CD14-positive monocyte (primary cell): ENCODE measurements at regions not wholly inside any gene's neighbourhood (a gene's known extent, or its start where the extent isn't known, plus 50 kb on each side); places are given as distances from the start of the nearest gene placed in this dataset.

Experiments used
- DNase-seq, 3 donors: peaks; one replicate each; pipeline ENCODE4 v3.0.0-alpha.2; 2011 to 2022
- H2AFZ ChIP-seq: 2 replicates; pipeline ENCODE4 v1.6.0; 2012; ENCODE audit warnings: mild to moderate bottlenecking, low read depth, low read length, inconsistent platforms; ENCODE audit not compliant: insufficient read depth, poor library complexity, severe bottlenecking
- H3K27ac ChIP-seq, 2 donors: 1 replicate in 1 of 2; 2 replicates in 1 of 2; pipeline ENCODE4 v1.5.1; 2012 to 2013; ENCODE audit warnings: low read length in 2 of 2, control low read depth in 1 of 2, inconsistent platforms in 1 of 2, low read depth in 1 of 2, mild to moderate bottlenecking in 1 of 2
- H3K27me3 ChIP-seq, 2 donors: one replicate each; pipeline versions ENCODE4 v1.6.0 to v1.6.1; 2011 to 2013; ENCODE audit warnings: low read length in 2 of 2; ENCODE audit not compliant: control insufficient read depth in 2 of 2, insufficient read depth in 2 of 2
- H3K36me3 ChIP-seq, 2 donors: replicated peaks in 1 of 2; 1 replicate in 1 of 2; 2 replicates in 1 of 2; pipeline versions ENCODE4 v1.5.1 to v1.6.1; 2012 to 2013; ENCODE audit warnings: low read length in 2 of 2, control low read depth in 1 of 2, inconsistent platforms in 1 of 2, mild to moderate bottlenecking in 1 of 2; ENCODE audit not compliant: insufficient read depth in 2 of 2, control insufficient read depth in 1 of 2
- H3K4me1 ChIP-seq, 2 donors: 1 replicate in 1 of 2; 2 replicates in 1 of 2; pipeline versions ENCODE4 v1.5.1 to v1.6.1; 2012 to 2013; ENCODE audit warnings: low read length in 2 of 2, control low read depth in 1 of 2, inconsistent platforms in 1 of 2, mild to moderate bottlenecking in 1 of 2, moderate library complexity in 1 of 2; ENCODE audit not compliant: insufficient read depth in 2 of 2, control insufficient read depth in 1 of 2
- H3K4me2 ChIP-seq: replicated peaks from 2 replicates; pipeline ENCODE3; 2012; ENCODE audit warnings: low read length, moderate library complexity, mild to moderate bottlenecking; ENCODE audit not compliant: poor library complexity, severe bottlenecking; ENCODE audit errors: extremely low read depth
- H3K4me3 ChIP-seq, 3 experiments: fragments of 200-600 bp in 1 of 3; sonication (generic) in 1 of 3; replicated peaks in 1 of 3; 1 replicate in 2 of 3; 2 replicates in 1 of 3; pipeline ENCODE4 v1.5.1; 2011 to 2013; ENCODE audit warnings: low read length in 3 of 3, mild to moderate bottlenecking in 3 of 3, control low read depth in 2 of 3, low read depth in 2 of 3, inconsistent platforms in 1 of 3, moderate library complexity in 1 of 3
- H3K79me2 ChIP-seq: 2 replicates; pipeline ENCODE4 v1.6.0; 2012; ENCODE audit warnings: mild to moderate bottlenecking, control low read depth, inconsistent platforms, low read length, moderate library complexity; ENCODE audit not compliant: insufficient read depth
- H3K9ac ChIP-seq: 2 replicates; pipeline ENCODE4 v1.6.0; 2017; ENCODE audit warnings: low read length, mild to moderate bottlenecking; ENCODE audit not compliant: insufficient read depth, poor library complexity, severe bottlenecking
- H3K9me3 ChIP-seq, 2 donors: replicated peaks in 1 of 2; 1 replicate in 1 of 2; 2 replicates in 1 of 2; pipeline versions ENCODE4 v1.5.1 to v1.6.1; 2012 to 2013; ENCODE audit warnings: low read length in 2 of 2, control low read depth in 1 of 2; ENCODE audit not compliant: control insufficient read depth in 1 of 2, insufficient read depth in 1 of 2
- H4K20me1 ChIP-seq: 2 replicates; pipeline ENCODE4 v1.6.0; 2012; ENCODE audit warnings: mild to moderate bottlenecking, low read length, control low read depth, moderate library complexity; ENCODE audit not compliant: insufficient read depth
- H3K27ac Mint-ChIP-seq, 7 donors: one replicate each; pipeline ENCODE4 v1.8.0; 2020; ENCODE audit warnings: mild to moderate bottlenecking in 7 of 7, mixed read lengths in 7 of 7, moderate library complexity in 6 of 7, inconsistent platforms in 2 of 7
- H3K27me3 Mint-ChIP-seq, 3 donors: one replicate each; pipeline ENCODE4 v1.8.0; 2021 to 2022; ENCODE audit warnings: low read depth in 3 of 3, mild to moderate bottlenecking in 3 of 3, mixed read lengths in 3 of 3, moderate library complexity in 3 of 3, inconsistent platforms in 1 of 3
- H3K36me3 Mint-ChIP-seq, 2 donors: one replicate each; pipeline ENCODE4 v1.8.0; 2020; ENCODE audit warnings: mixed read lengths in 2 of 2, inconsistent platforms in 1 of 2, mild to moderate bottlenecking in 1 of 2
- H3K4me1 Mint-ChIP-seq: one replicate; pipeline ENCODE4 v1.8.0; 2020; ENCODE audit warnings: mild to moderate bottlenecking, mixed read lengths
- H3K4me3 Mint-ChIP-seq, 2 donors: one replicate each; pipeline ENCODE4 v1.8.0; 2020; ENCODE audit warnings: mild to moderate bottlenecking in 2 of 2, mixed read lengths in 2 of 2, moderate library complexity in 1 of 2
- H3K9me3 Mint-ChIP-seq, 7 donors: one replicate each; pipeline ENCODE4 v1.8.0; 2020 to 2022; ENCODE audit warnings: mixed read lengths in 7 of 7, mild to moderate bottlenecking in 6 of 7, moderate library complexity in 6 of 7, inconsistent platforms in 2 of 7
- WGBS: methylation state at CpG from one replicate; pipeline ENCODE4 v1.1.5; 2013; ENCODE audit warnings: missing lambda C conversion rate; ENCODE audit not compliant: insufficient coverage; 5-methylcytosine and 5-hydroxymethylcytosine counted together
- intact Hi-C, 2 donors: fragments of 100-400 bp; cut with micrococcal nuclease; formaldehyde crosslinking; loops; one replicate each; pipeline versions ENCODE4 v1.15.0 to v1.15.1; 2023
- TF ChIP-seq, protein P1 (sequence below): fragments of 200-600 bp; IDR thresholded peaks from one replicate; pipeline ENCODE4 v1.8.0; 2022; ENCODE audit warnings: antibody characterized with exemption, mild to moderate bottlenecking

DNA sequence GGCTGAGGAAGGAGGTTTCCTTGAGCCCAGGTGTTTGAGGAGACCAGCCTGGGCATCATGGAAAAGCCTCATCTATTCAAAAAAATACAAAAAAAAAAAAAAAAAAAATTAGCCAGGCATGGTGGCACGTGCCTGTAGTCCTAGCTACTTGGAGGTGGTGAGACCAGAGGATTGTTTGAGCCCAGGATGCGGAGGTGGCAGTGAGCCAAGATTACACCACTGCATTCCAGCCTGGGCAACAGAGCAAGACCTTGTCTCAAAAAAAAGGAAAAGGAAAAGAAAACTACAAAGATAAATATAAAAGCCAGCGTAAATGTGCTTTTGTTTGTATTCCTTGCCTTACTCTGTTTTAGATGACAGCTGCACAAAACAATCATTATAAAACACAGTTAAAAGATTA is 2249.2 kb upstream of the C9orf72 start:
- TF ChIP-seq, protein P1, sequence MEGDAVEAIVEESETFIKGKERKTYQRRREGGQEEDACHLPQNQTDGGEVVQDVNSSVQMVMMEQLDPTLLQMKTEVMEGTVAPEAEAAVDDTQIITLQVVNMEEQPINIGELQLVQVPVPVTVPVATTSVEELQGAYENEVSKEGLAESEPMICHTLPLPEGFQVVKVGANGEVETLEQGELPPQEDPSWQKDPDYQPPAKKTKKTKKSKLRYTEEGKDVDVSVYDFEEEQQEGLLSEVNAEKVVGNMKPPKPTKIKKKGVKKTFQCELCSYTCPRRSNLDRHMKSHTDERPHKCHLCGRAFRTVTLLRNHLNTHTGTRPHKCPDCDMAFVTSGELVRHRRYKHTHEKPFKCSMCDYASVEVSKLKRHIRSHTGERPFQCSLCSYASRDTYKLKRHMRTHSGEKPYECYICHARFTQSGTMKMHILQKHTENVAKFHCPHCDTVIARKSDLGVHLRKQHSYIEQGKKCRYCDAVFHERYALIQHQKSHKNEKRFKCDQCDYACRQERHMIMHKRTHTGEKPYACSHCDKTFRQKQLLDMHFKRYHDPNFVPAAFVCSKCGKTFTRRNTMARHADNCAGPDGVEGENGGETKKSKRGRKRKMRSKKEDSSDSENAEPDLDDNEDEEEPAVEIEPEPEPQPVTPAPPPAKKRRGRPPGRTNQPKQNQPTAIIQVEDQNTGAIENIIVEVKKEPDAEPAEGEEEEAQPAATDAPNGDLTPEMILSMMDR, result no peak
- Histone ChIP-seq H3K4me2 (no peak overlapping the region), H3K79me2 (no peaks in the 10 kb centered on the region), H3K27ac (no peak overlapping the region), H4K20me1 (no peaks in the 10 kb centered on the region), H3K36me3 (no peaks in the 10 kb centered on the region), H3K27me3 (no peaks in the 10 kb centered on the region), H3K4me1 (no peaks in the 10 kb centered on the region), H3K9ac (no peak overlapping the region), H3K9me3 (peaks cover 4 to 6% of the 10 kb centered on the region in 2 donors), H2AFZ (no peak overlapping the region), H3K4me3 (no peak overlapping the region)
- Mint-ChIP-seq H3K4me3 (no peak overlapping the region), H3K27me3 (no peaks in the 10 kb centered on the region), H3K9me3 (peaks cover 2 to 15% (median 8%) of the 10 kb centered on the region in 7 donors), H3K36me3 (no peaks in the 10 kb centered on the region), H3K27ac (no peak overlapping the region), H3K4me1 (no peaks in the 10 kb centered on the region)
- WGBS, result no CpG with 5 or more reads among the region's 3 CpGs
- intact Hi-C loops, result no loop called here
- DNase-seq, result no peak

- Histone ChIP-seq H3K27ac (no peak overlapping the region), H4K20me1 (no peaks in the 10 kb centered on the region), H3K36me3 (no peaks in the 10 kb centered on the region), H2AFZ (no peak overlapping the region), H3K9me3 (peaks cover 0 to 8% of the 10 kb centered on the region in 2 donors), H3K79me2 (no peaks in the 10 kb centered on the region), H3K9ac (no peak overlapping the region), H3K4me3 (no peak overlapping the region), H3K4me2 (no peak overlapping the region), H3K4me1 (no peaks in the 10 kb centered on the region), H3K27me3 (no peaks in the 10 kb centered on the region)
- Mint-ChIP-seq H3K9me3 (peaks cover 0 to 4% (median 2%) of the 10 kb centered on the region in 7 donors), H3K27ac (no peak overlapping the region), H3K27me3 (no peaks in the 10 kb centered on the region), H3K36me3 (no peaks in the 10 kb centered on the region), H3K4me1 (no peaks in the 10 kb centered on the region), H3K4me3 (no peak overlapping the region)
- TF ChIP-seq, protein P1, result no peak
- WGBS, result 92% methylated on average over 13 of the region's 23 CpGs
- intact Hi-C loops, result no loop called here
- DNase-seq, result no peak
These were observed 2253.1 kb upstream of the C9orf72 start for GRCh38 chr9:29826421-29826820.
